AG04450 (cell line): ENCODE measurements at regions not wholly inside any gene's neighbourhood (a gene's known extent, or its start where the extent isn't known, plus 50 kb on each side); places are given as distances from the start of the nearest gene placed in this dataset.

Source experiments
- CTCF ChIA-PET: fragments of 300-600, 350-600 bp; formaldehyde crosslinking; extraction: SDS; loops from one replicate; lab custom pipeline; 2022; ENCODE audit warnings: antibody characterized with exemption, inconsistent platforms; lab: Charles Lee
- POLR2A ChIA-PET: fragments of 350-600 bp; formaldehyde crosslinking; extraction: SDS; loops from one replicate; lab custom pipeline; 2021; ENCODE audit warnings: antibody characterized with exemption, inconsistent platforms; lab: Yijun Ruan, JAX
- DNase-seq: peaks from one replicate; pipeline ENCODE4 v3.0.0-alpha.2; 2011; ENCODE audit warnings: low read depth, low spot score
- H3K27ac ChIP-seq: one replicate; pipeline ENCODE4 v1.5.1; 2012; ENCODE audit warnings: low read depth, low read length, control low read depth
- H3K27me3 ChIP-seq: one replicate; pipeline ENCODE4 v1.6.0; 2012; ENCODE audit warnings: low read length; ENCODE audit not compliant: control insufficient read depth, insufficient read depth
- H3K4me3 ChIP-seq: 2 replicates; pipeline ENCODE4 v1.5.1; 2011; ENCODE audit warnings: mild to moderate bottlenecking, low read depth, low read length, control low read depth
- H3K9me3 ChIP-seq: 2 replicates; pipeline ENCODE4 v1.5.1; 2012; ENCODE audit warnings: low read length; ENCODE audit not compliant: control insufficient read depth, insufficient read depth
- TF ChIP-seq, protein P1 (sequence below): IDR thresholded peaks from 2 replicates; pipeline ENCODE4 v1.5.1; 2011; ENCODE audit warnings: low read depth, low read length, control low read depth, inconsistent platforms

- ChIA-PET CTCF (no interaction called here), POLR2A (no interaction called here)
- Histone ChIP-seq H3K27me3 (no peaks in the 10 kb centered on the region), H3K4me3 (no peak overlapping the region), H3K27ac (no peak overlapping the region), H3K9me3 (no peaks in the 10 kb centered on the region)
- TF ChIP-seq, protein P1, sequence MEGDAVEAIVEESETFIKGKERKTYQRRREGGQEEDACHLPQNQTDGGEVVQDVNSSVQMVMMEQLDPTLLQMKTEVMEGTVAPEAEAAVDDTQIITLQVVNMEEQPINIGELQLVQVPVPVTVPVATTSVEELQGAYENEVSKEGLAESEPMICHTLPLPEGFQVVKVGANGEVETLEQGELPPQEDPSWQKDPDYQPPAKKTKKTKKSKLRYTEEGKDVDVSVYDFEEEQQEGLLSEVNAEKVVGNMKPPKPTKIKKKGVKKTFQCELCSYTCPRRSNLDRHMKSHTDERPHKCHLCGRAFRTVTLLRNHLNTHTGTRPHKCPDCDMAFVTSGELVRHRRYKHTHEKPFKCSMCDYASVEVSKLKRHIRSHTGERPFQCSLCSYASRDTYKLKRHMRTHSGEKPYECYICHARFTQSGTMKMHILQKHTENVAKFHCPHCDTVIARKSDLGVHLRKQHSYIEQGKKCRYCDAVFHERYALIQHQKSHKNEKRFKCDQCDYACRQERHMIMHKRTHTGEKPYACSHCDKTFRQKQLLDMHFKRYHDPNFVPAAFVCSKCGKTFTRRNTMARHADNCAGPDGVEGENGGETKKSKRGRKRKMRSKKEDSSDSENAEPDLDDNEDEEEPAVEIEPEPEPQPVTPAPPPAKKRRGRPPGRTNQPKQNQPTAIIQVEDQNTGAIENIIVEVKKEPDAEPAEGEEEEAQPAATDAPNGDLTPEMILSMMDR = no peak
- DNase-seq = no peak
These were observed 1145.5 kb downstream of the TBL1XR1 start for GRCh38 chr3:176051766-176052165.

DNA sequence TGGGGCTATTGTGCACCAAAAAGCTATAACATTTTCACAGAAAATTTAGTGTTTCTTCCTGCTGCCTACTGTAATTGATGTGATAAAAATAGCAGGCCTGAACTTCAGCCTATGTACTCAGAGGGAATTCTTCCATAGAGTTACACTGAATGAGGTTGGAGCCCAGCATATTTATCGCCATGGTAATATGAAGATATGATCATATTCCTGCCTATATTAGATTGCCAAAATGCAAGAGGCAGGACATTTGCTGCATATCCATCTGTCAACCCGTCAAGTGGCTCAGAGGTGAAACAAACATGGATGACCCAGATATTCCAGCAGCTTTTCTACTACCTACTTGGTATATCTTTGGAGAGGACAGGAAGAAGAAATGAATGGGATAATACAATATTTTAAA is 1150.6 kb downstream of the TBL1XR1 start:
- Histone ChIP-seq H3K27me3 (no peaks in the 10 kb centered on the region), H3K9me3 (no peaks in the 10 kb centered on the region), H3K4me3 (no peak overlapping the region), H3K27ac (no peak overlapping the region)
- DNase-seq = no peak
- CTCF ChIA-PET = no interaction called here
- TF ChIP-seq, protein P1 = no peak
- POLR2A ChIA-PET = no interaction called here

DNA sequence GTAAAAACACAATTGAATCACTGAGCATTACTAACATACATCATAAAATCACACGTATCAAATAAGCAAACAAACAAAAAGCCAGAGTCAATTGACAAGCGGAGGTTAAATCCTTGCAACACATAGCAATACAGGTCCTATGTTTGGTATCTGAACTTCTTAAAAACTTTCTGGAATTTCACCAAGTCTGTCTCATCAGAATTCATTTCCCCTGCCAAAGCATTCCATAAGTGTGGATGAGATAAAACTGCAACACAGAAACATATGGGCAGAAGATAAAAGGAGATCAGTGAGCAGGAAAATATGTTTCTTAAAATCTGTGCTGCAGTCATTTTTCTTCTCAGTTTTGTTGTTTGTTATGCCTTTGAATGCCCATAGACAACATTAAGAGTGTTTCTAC is 1155.5 kb downstream of the TBL1XR1 start:
- Histone ChIP-seq H3K27me3 (no peaks in the 10 kb centered on the region), H3K9me3 (no peaks in the 10 kb centered on the region), H3K27ac (no peak overlapping the region), H3K4me3 (no peak overlapping the region)
- TF ChIP-seq, protein P1 = no peak
- DNase-seq = peak; percentile 4
- ChIA-PET CTCF (no interaction called here), POLR2A (no interaction called here)

DNA sequence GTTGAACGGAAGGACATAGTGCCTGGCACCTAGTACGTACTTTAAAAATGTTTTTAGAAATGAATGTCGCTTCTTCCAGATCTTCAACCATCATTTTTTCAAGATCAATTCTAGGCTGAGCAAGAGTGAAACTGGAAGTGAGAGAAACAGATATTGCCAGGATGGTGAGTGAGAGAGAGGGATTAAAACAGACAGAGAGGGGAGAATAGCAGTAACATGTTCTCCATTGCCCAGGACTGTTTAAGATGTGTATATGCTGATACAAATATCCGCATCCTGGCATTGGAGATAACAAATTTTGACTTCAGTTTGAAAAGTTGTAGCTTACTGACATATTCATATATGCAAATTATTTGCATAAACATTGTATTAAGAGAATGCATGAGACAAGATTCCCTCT is 1156.1 kb downstream of the TBL1XR1 start:
- Histone ChIP-seq H3K27me3 (no peaks in the 10 kb centered on the region), H3K27ac (no peak overlapping the region), H3K4me3 (no peak overlapping the region), H3K9me3 (no peaks in the 10 kb centered on the region)
- CTCF ChIA-PET = no interaction called here
- POLR2A ChIA-PET = no interaction called here
- DNase-seq = no peak
- TF ChIP-seq, protein P1 = no peak

DNA sequence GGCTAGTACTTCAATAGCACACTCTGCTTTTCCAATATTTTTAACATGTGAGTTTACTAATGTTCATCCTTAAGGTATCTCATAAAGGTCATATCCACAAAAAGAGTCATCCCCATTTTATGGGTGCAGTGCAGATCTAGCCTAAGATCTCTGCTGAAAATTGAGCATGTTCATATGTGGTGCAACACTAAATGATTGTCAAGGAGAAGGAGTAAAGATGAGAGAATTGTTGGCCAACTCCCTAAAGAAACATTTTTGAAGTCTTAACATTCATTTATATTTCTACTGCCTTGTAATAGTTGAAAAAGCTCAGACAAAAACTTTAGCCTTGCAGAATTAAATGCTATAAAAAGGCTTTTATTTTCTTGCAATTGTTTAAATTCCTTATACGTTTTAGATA is 1159.6 kb downstream of the TBL1XR1 start:
- TF ChIP-seq, protein P1 = no peak
- no peak for DNase-seq
- ChIA-PET POLR2A (no interaction called here), CTCF (interaction anchor here (0.9 kb wide), 1 partner anchor 20 kb away, joined by 3 read pairs; no protein-coding TSS in a partner anchor)
- Histone ChIP-seq H3K4me3 (no peak overlapping the region), H3K9me3 (no peaks in the 10 kb centered on the region), H3K27ac (no peak overlapping the region), H3K27me3 (no peaks in the 10 kb centered on the region)
